ENCODE measurements at regions not wholly inside any gene's neighbourhood (a gene's known extent, or its start where the extent isn't known, plus 50 kb on each side); places are given as distances from the start of the nearest gene placed in this dataset.

- DNase-seq (ENCODE audit: low read depth) = peak; percentile 28
Observed at GRCh38 chr18:5600378-5601071, 56.7 kb upstream of the EPB41L3 start.

GRCh38 chr18:5596585-5596984 lies 52.8 kb upstream of the EPB41L3 start:
- no peak for DNase-seq (ENCODE audit: low read depth)
